ENCODE measurements at regions not wholly inside any gene's neighbourhood (a gene's known extent, or its start where the extent isn't known, plus 50 kb on each side); places are given as distances from the start of the nearest gene placed in this dataset.

DNA sequence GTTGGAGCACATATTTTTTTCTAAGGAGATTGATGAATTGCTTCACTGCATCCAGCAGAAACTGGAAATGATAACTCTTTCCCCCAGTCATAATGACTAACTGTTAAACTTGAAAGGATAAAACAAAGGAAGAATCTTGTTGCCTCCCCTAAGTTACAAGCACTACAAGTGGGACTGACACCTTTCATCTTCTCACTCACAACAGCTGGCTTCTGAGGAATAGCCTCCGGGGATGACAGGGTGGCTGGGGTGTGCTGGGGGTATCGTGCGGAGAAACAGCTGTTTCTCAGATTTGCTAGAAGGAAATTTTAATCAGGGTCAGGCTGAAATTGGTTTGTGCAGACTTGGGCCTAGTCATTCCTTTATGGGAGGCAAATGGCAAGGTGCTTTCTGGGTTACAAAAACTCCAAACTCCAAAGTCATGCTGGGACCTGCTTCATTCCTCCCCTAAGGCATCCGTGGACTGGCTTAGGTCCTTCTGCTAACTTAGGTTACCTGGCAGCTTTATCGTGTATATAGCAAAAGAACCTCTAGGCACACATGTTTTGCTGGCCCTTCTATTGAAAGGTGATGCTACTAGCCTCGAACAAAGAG lies 557.2 kb downstream of the TOX3 start:
- TF ChIP-seq, protein P1, sequence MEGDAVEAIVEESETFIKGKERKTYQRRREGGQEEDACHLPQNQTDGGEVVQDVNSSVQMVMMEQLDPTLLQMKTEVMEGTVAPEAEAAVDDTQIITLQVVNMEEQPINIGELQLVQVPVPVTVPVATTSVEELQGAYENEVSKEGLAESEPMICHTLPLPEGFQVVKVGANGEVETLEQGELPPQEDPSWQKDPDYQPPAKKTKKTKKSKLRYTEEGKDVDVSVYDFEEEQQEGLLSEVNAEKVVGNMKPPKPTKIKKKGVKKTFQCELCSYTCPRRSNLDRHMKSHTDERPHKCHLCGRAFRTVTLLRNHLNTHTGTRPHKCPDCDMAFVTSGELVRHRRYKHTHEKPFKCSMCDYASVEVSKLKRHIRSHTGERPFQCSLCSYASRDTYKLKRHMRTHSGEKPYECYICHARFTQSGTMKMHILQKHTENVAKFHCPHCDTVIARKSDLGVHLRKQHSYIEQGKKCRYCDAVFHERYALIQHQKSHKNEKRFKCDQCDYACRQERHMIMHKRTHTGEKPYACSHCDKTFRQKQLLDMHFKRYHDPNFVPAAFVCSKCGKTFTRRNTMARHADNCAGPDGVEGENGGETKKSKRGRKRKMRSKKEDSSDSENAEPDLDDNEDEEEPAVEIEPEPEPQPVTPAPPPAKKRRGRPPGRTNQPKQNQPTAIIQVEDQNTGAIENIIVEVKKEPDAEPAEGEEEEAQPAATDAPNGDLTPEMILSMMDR (IDR thresholded peaks at IDR 0.05; ENCODE audit: poor library complexity): no peak
- TF ChIP-seq EZH2 (IDR thresholded peaks at IDR 0.05; ENCODE audit: borderline replicate concordance) (no peak), EZH2phosphoT487 (IDR thresholded peaks at IDR 0.05; ENCODE audit: low read depth, severe bottlenecking, unreplicated experiment) (no peak)
